ENCODE measurements at regions not wholly inside any gene's neighbourhood (a gene's known extent, or its start where the extent isn't known, plus 50 kb on each side); places are given as distances from the start of the nearest gene placed in this dataset.

- intact Hi-C loops (cut with micrococcal nuclease) = no loop called here
- Histone ChIP-seq H3K9me3 (replicated peaks) (no peaks in the 10 kb centered on the region), H3K27ac (replicated peaks) (no peak overlapping the region), H3K36me3 (no peaks in the 10 kb centered on the region), H3K4me3 (no peak overlapping the region), H3K4me1 (peaks cover 17% of the 10 kb centered on the region), H3K27me3 (ENCODE audit: low read depth) (no peaks in the 10 kb centered on the region)
- TF ChIP-seq CTCF (IDR thresholded peaks at IDR 0.05; ENCODE audit: borderline replicate concordance) = no peak
- no peak for DNase-seq
These were observed 157.5 kb upstream of the C21orf91 start for GRCh38 chr21:17976691-17977090.

DNA sequence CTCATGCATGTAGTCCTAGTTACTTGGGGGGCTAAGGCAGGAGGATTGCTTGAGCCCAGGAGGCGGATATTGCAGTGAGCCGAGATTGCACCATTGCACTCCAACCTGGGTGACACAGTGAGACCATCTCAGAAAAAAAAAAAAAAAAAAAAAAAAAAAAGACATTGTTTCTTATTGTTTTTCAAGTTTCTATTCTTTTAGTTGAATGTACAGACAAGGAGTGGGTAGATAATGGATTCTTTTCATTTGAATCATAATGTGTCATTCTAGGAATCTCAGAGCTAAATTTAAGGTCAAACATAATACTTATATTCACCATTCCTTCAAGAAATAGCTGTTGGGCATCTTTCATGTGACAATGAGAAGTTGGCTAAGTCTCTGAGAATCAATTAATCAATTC is 157.0 kb upstream of the C21orf91 start:
- intact Hi-C loops (cut with micrococcal nuclease) = no loop called here

DNA sequence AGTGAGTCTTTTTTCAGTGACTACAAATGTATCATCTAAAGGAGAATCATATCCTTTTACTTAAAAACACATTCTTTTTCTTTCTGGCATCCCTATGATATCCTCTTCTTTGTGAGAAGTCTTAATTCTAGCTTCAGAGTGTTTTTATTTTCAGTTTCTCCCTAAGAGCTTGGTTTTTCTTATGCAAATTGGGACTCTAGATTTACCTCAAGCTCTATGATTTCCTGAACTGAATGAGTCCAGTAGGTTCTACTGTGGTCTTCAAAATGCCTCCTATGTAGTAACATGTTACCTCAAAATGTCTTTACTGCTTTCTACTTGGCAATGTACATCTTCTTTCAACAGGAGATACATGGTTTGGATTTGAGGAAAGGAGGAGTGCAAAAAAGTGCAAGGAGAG is 148.2 kb upstream of the C21orf91 start:
- H3K4me1 ChIP-seq = no peaks in the 10 kb centered on the region
- no peak for DNase-seq
- H3K9me3 ChIP-seq (replicated peaks) = no peaks in the 10 kb centered on the region
- no peaks in the 10 kb centered on the region for H3K27me3 ChIP-seq (ENCODE audit: low read depth)
- TF ChIP-seq CTCF (IDR thresholded peaks at IDR 0.05; ENCODE audit: borderline replicate concordance) = no peak
- no peak overlapping the region for H3K4me3 ChIP-seq
- H3K27ac ChIP-seq (replicated peaks) = no peak overlapping the region
- no peaks in the 10 kb centered on the region for H3K36me3 ChIP-seq
- intact Hi-C loops (cut with micrococcal nuclease) = no loop called here

More for the DNA sequence above, 157.0 kb upstream of the C21orf91 start:
- H3K27me3 ChIP-seq (ENCODE audit: low read depth) = no peaks in the 10 kb centered on the region
- H3K9me3 ChIP-seq (replicated peaks) = no peaks in the 10 kb centered on the region
- H3K27ac ChIP-seq (replicated peaks) = no peak overlapping the region
- DNase-seq = no peak
- peaks cover 12% of the 10 kb centered on the region for H3K4me1 ChIP-seq
- H3K36me3 ChIP-seq = no peaks in the 10 kb centered on the region
- TF ChIP-seq CTCF (IDR thresholded peaks at IDR 0.05; ENCODE audit: borderline replicate concordance) = no peak
- no peak overlapping the region for H3K4me3 ChIP-seq

DNA sequence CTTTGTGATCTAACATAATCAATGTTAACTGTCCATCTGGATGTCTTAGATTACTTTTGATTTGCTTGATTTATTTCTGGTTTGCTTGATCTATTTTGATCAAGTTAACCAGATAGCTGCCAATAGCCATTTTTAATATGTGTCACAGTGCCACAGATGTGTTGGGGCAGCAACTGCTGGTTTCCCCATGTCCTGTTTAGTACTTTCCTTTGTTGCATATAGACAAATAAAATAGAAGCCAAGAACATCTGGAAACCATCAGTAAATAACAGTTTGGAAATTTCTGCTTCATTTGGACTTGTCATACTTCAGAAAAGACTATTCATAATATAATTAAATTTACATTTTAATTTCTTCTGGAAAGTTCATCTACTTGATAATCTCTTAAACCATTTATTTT is 145.6 kb upstream of the C21orf91 start:
- Histone ChIP-seq H3K36me3 (no peaks in the 10 kb centered on the region), H3K9me3 (replicated peaks) (no peaks in the 10 kb centered on the region), H3K27ac (replicated peaks) (no peak overlapping the region), H3K4me1 (no peaks in the 10 kb centered on the region), H3K4me3 (no peak overlapping the region), H3K27me3 (ENCODE audit: low read depth) (no peaks in the 10 kb centered on the region)
- intact Hi-C loops (cut with micrococcal nuclease) = no loop called here
- TF ChIP-seq CTCF (IDR thresholded peaks at IDR 0.05; ENCODE audit: borderline replicate concordance) = no peak
- DNase-seq = no peak

GRCh38 chr21:17964199-17964598 is 145.0 kb upstream of the C21orf91 start:
- no peaks in the 10 kb centered on the region for H3K36me3 ChIP-seq
- H3K4me1 ChIP-seq = no peaks in the 10 kb centered on the region
- H3K9me3 ChIP-seq (replicated peaks) = no peaks in the 10 kb centered on the region
- intact Hi-C loops (cut with micrococcal nuclease) = no loop called here
- DNase-seq = no peak
- no peak for TF ChIP-seq CTCF (IDR thresholded peaks at IDR 0.05; ENCODE audit: borderline replicate concordance)
- H3K27me3 ChIP-seq (ENCODE audit: low read depth) = no peaks in the 10 kb centered on the region
- H3K27ac ChIP-seq (replicated peaks) = no peak overlapping the region
- H3K4me3 ChIP-seq = no peak overlapping the region

DNA sequence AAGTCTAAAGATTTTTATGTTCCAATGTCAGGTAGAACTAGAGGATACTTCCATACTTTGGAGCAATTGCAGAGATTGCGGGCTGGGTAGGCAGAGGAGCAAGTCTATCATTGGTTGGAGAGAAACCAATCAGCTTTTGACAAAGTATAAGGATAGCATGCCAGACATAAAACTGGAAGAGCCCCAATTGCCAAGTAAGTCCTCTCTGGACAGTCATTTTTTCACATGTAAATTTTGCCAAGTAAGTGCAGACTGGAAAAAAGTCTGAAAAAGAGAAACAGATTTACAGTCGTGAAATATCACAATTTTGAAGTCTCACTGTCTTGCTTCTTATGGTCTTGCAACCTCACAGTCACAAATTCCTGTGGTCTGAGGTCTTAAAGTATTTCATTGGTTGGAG is 131.4 kb upstream of the C21orf91 start:
- intact Hi-C loops (cut with micrococcal nuclease) = no loop called here
- Histone ChIP-seq H3K9me3 (replicated peaks) (peaks cover 10% of the 10 kb centered on the region), H3K4me1 (peaks cover 17% of the 10 kb centered on the region), H3K4me3 (no peak overlapping the region), H3K27ac (replicated peaks) (no peak overlapping the region), H3K27me3 (ENCODE audit: low read depth) (no peaks in the 10 kb centered on the region), H3K36me3 (no peaks in the 10 kb centered on the region)
- no peak for DNase-seq
- no peak for TF ChIP-seq CTCF (IDR thresholded peaks at IDR 0.05; ENCODE audit: borderline replicate concordance)

Measured in left ventricle myocardium inferior (tissue), 1 donor.